GM23338 (cell line): ENCODE measurements at regions not wholly inside any gene's neighbourhood (a gene's known extent, or its start where the extent isn't known, plus 50 kb on each side); places are given as distances from the start of the nearest gene placed in this dataset.

Experiments
- ATAC-seq: fragments of 200-7000 bp; cut with Tn5 transposase; 3 replicates; pipeline ENCODE4 v1.9.1; 2020
- DNase-seq: peaks from one replicate; pipeline ENCODE4 v3.0.0-alpha.2; 2015; ENCODE audit warnings: low spot score
- H2AFZ ChIP-seq: fragments of 200-600 bp; sonication (generic); 2 replicates; pipeline ENCODE4 v1.8.0; 2016; ENCODE audit warnings: antibody characterized with exemption, mild to moderate bottlenecking, moderate library complexity
- H3F3A ChIP-seq: fragments of 200-600 bp; sonication (generic); replicated peaks from 2 replicates; pipeline ENCODE4 v1.8.0; 2017; ENCODE audit warnings: antibody characterized with exemption, mixed run types, low read depth
- H3K27ac ChIP-seq: fragments of 200-600 bp; sonication (generic); 2 replicates; pipeline ENCODE4 v1.6.1; 2016; ENCODE audit warnings: low read depth
- H3K27me3 ChIP-seq: fragments of 200-600 bp; sonication (generic); 2 replicates; pipeline ENCODE4 v1.8.0; 2016; ENCODE audit warnings: mild to moderate bottlenecking, mixed run types, moderate library complexity; ENCODE audit not compliant: insufficient read depth
- H3K36me3 ChIP-seq: fragments of 200-600 bp; sonication (generic); 2 replicates; pipeline ENCODE4 v1.8.0; 2016; ENCODE audit warnings: mild to moderate bottlenecking; ENCODE audit not compliant: insufficient read depth
- H3K4me1 ChIP-seq: fragments of 200-600 bp; sonication (generic); 2 replicates; pipeline ENCODE4 v1.8.0; 2016; ENCODE audit warnings: mild to moderate bottlenecking, moderate library complexity; ENCODE audit not compliant: insufficient read depth
- H3K4me2 ChIP-seq: fragments of 200-600 bp; sonication (generic); 2 replicates; pipeline ENCODE4 v1.7.1; 2017; ENCODE audit warnings: mixed run types
- H3K4me3 ChIP-seq: fragments of 200-600 bp; sonication (generic); 2 replicates; pipeline ENCODE4 v1.6.1; 2016; ENCODE audit warnings: mixed run types
- H3K79me2 ChIP-seq: fragments of 200-600 bp; sonication (generic); replicated peaks from 2 replicates; pipeline ENCODE4 v1.8.0; 2017; ENCODE audit warnings: mild to moderate bottlenecking; ENCODE audit not compliant: insufficient read depth
- H3K9me2 ChIP-seq: fragments of 200-600 bp; sonication (generic); 2 replicates; pipeline ENCODE4 v1.8.0; 2017; ENCODE audit not compliant: insufficient read depth
- H4K20me1 ChIP-seq: fragments of 200-600 bp; sonication (generic); replicated peaks from 2 replicates; pipeline ENCODE4 v1.8.0; 2017; ENCODE audit warnings: mild to moderate bottlenecking; ENCODE audit not compliant: insufficient read depth
- H3K27ac Mint-ChIP-seq: 2 replicates; pipeline ENCODE4 v1.8.0; 2020; ENCODE audit warnings: inconsistent platforms, mild to moderate bottlenecking, moderate library complexity, mixed read lengths
- H3K27me3 Mint-ChIP-seq: 3 replicates; pipeline ENCODE4 v1.8.0; 2022; ENCODE audit warnings: low read depth, mild to moderate bottlenecking, moderate library complexity, mixed read lengths, inconsistent platforms; ENCODE audit not compliant: insufficient read depth, poor library complexity
- H3K36me3 Mint-ChIP-seq: 3 replicates; pipeline ENCODE4 v1.8.0; 2021; ENCODE audit warnings: low read depth, mild to moderate bottlenecking, inconsistent platforms, moderate library complexity, mixed read lengths
- H3K4me1 Mint-ChIP-seq: 3 replicates; pipeline ENCODE4 v1.8.0; 2020; ENCODE audit warnings: mild to moderate bottlenecking, inconsistent platforms, mixed read lengths
- H3K4me3 Mint-ChIP-seq: 3 replicates; pipeline ENCODE4 v1.8.0; 2021; ENCODE audit warnings: moderate library complexity, mild to moderate bottlenecking, inconsistent platforms, mixed read lengths
- H3K9me3 Mint-ChIP-seq: 3 replicates; pipeline ENCODE4 v1.8.0; 2020; ENCODE audit warnings: moderate library complexity, mild to moderate bottlenecking, inconsistent platforms, mixed read lengths
- CREB1 ChIP-seq: fragments of 250-450 bp; sonication (Bioruptor Pico); IDR thresholded peaks from 2 replicates; pipeline ENCODE4 v1.5.0; 2020; ENCODE audit warnings: low read depth, mild to moderate bottlenecking, moderate library complexity
- EZH2 ChIP-seq: fragments of 200-600 bp; sonication (generic); IDR thresholded peaks from one replicate; pipeline ENCODE4 v1.8.0; 2017; ENCODE audit warnings: antibody characterized with exemption, mild to moderate bottlenecking, low read depth; ENCODE audit not compliant: unreplicated experiment
- EZH2phosphoT487 ChIP-seq: fragments of 200-600 bp; sonication (generic); IDR thresholded peaks from one replicate; pipeline ENCODE4 v1.8.1; 2018; ENCODE audit warnings: antibody characterized with exemption; ENCODE audit not compliant: unreplicated experiment
- JUNB ChIP-seq: IDR thresholded peaks from one replicate; pipeline ENCODE4 v1.6.1; 2016; ENCODE audit warnings: antibody characterized with exemption; ENCODE audit not compliant: unreplicated experiment
- NANOG ChIP-seq: IDR thresholded peaks from 2 replicates; pipeline ENCODE4 v1.6.1; 2016; ENCODE audit warnings: antibody characterized with exemption, borderline replicate concordance
- POLR2AphosphoS5 ChIP-seq: IDR thresholded peaks from 2 replicates; pipeline ENCODE4 v1.6.1; 2016; ENCODE audit warnings: antibody characterized with exemption, low read depth
- STAT1 ChIP-seq: IDR thresholded peaks from one replicate; pipeline ENCODE4 v1.6.1; 2016; ENCODE audit warnings: antibody characterized with exemption; ENCODE audit not compliant: unreplicated experiment
- ZNF114 ChIP-seq: fragments of 250-450 bp; sonication (Bioruptor Pico); IDR thresholded peaks from 2 replicates; pipeline ENCODE4 v1.5.0; 2020; ENCODE audit warnings: mild to moderate bottlenecking, moderate library complexity
- ZNF331 ChIP-seq: fragments of 250-450 bp; sonication (Bioruptor Pico); IDR thresholded peaks from 2 replicates; pipeline ENCODE4 v1.5.0; 2020; ENCODE audit warnings: low read depth, mild to moderate bottlenecking, moderate library complexity
- TF ChIP-seq, protein P1 (sequence below): IDR thresholded peaks from 2 replicates; pipeline ENCODE4 v1.6.1; 2016; ENCODE audit warnings: antibody characterized with exemption
- TF ChIP-seq, protein P2 (sequence below): IDR thresholded peaks from one replicate; pipeline ENCODE4 v1.6.1; 2018; ENCODE audit warnings: antibody characterized with exemption; ENCODE audit not compliant: unreplicated experiment
- TF ChIP-seq, protein P3 (sequence below): fragments of 250-450 bp; sonication (Bioruptor Pico); IDR thresholded peaks from 2 replicates; pipeline ENCODE4 v1.5.0; 2020; ENCODE audit warnings: mild to moderate bottlenecking, moderate library complexity
- TF ChIP-seq, protein P4 (sequence below), 2 experiments: fragments of 200-600 bp in 1 of 2; sonication (generic) in 1 of 2; conservative IDR thresholded peaks; 2 replicates each; pipeline versions ENCODE4 v1.5.1 to v1.6.1; 2016 to 2017; ENCODE audit warnings: antibody characterized with exemption in 2 of 2, low read depth in 2 of 2, mild to moderate bottlenecking in 2 of 2, moderate library complexity in 1 of 2

DNA sequence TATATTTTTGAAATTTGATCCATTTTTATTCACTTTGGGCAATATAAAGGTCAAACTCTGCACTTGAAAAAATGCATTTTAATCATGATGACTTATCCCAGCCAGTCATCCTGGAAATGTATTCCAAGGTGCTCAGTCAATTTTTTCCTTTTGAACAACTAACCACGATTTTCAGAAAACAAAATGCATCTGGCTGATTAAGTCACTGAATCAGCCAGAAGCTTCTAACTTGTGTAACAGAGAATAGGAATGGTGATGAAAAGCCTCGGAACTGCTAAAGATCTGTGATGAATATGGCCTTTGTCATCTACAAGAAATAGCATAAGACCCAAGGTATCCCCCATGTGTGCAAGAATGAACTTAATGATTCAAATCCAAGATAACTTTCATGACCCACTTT lies 572.7 kb downstream of the EPHA4 start:
- Mint-ChIP-seq H3K36me3 (no peaks in the 10 kb centered on the region), H3K27ac (no peak overlapping the region), H3K4me3 (no peak overlapping the region), H3K9me3 (no peaks in the 10 kb centered on the region), H3K4me1 (peaks cover 7% of the 10 kb centered on the region; the same call in 1 of the 3 replicates), H3K27me3 (peaks cover 2% of the 10 kb centered on the region)
- Histone ChIP-seq H3K4me3 (no peak overlapping the region), H3K9me2 (no peaks in the 10 kb centered on the region; the same call in 1 of the 2 replicates), H3K4me1 (peaks cover 9% of the 10 kb centered on the region; the same call in 1 of the 2 replicates), H2AFZ (no peak overlapping the region), H3K27me3 (no peaks in the 10 kb centered on the region), H3K27ac (no peak overlapping the region), H3K4me2 (no peak overlapping the region), H3K36me3 (no peaks in the 10 kb centered on the region), H4K20me1 (no peaks in the 10 kb centered on the region), H3F3A (no peaks in the 10 kb centered on the region), H3K79me2 (no peaks in the 10 kb centered on the region)
- no peak for DNase-seq
- ATAC-seq: no peak
- no peak for TF ChIP-seq NANOG
- TF ChIP-seq, protein P1, sequence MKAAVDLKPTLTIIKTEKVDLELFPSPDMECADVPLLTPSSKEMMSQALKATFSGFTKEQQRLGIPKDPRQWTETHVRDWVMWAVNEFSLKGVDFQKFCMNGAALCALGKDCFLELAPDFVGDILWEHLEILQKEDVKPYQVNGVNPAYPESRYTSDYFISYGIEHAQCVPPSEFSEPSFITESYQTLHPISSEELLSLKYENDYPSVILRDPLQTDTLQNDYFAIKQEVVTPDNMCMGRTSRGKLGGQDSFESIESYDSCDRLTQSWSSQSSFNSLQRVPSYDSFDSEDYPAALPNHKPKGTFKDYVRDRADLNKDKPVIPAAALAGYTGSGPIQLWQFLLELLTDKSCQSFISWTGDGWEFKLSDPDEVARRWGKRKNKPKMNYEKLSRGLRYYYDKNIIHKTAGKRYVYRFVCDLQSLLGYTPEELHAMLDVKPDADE: no peak
- no peak for TF ChIP-seq EZH2phosphoT487
- TF ChIP-seq, protein P2, sequence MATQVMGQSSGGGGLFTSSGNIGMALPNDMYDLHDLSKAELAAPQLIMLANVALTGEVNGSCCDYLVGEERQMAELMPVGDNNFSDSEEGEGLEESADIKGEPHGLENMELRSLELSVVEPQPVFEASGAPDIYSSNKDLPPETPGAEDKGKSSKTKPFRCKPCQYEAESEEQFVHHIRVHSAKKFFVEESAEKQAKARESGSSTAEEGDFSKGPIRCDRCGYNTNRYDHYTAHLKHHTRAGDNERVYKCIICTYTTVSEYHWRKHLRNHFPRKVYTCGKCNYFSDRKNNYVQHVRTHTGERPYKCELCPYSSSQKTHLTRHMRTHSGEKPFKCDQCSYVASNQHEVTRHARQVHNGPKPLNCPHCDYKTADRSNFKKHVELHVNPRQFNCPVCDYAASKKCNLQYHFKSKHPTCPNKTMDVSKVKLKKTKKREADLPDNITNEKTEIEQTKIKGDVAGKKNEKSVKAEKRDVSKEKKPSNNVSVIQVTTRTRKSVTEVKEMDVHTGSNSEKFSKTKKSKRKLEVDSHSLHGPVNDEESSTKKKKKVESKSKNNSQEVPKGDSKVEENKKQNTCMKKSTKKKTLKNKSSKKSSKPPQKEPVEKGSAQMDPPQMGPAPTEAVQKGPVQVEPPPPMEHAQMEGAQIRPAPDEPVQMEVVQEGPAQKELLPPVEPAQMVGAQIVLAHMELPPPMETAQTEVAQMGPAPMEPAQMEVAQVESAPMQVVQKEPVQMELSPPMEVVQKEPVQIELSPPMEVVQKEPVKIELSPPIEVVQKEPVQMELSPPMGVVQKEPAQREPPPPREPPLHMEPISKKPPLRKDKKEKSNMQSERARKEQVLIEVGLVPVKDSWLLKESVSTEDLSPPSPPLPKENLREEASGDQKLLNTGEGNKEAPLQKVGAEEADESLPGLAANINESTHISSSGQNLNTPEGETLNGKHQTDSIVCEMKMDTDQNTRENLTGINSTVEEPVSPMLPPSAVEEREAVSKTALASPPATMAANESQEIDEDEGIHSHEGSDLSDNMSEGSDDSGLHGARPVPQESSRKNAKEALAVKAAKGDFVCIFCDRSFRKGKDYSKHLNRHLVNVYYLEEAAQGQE: no peak
- TF ChIP-seq ZNF331 (CRISPR knock-in tag): no peak
- no peak for TF ChIP-seq POLR2AphosphoS5
- TF ChIP-seq ZNF114 (CRISPR knock-in tag): no peak
- TF ChIP-seq EZH2: no peak
- no peak for TF ChIP-seq CREB1 (CRISPR knock-in tag)
- no peak for TF ChIP-seq JUNB
- TF ChIP-seq, protein P3, sequence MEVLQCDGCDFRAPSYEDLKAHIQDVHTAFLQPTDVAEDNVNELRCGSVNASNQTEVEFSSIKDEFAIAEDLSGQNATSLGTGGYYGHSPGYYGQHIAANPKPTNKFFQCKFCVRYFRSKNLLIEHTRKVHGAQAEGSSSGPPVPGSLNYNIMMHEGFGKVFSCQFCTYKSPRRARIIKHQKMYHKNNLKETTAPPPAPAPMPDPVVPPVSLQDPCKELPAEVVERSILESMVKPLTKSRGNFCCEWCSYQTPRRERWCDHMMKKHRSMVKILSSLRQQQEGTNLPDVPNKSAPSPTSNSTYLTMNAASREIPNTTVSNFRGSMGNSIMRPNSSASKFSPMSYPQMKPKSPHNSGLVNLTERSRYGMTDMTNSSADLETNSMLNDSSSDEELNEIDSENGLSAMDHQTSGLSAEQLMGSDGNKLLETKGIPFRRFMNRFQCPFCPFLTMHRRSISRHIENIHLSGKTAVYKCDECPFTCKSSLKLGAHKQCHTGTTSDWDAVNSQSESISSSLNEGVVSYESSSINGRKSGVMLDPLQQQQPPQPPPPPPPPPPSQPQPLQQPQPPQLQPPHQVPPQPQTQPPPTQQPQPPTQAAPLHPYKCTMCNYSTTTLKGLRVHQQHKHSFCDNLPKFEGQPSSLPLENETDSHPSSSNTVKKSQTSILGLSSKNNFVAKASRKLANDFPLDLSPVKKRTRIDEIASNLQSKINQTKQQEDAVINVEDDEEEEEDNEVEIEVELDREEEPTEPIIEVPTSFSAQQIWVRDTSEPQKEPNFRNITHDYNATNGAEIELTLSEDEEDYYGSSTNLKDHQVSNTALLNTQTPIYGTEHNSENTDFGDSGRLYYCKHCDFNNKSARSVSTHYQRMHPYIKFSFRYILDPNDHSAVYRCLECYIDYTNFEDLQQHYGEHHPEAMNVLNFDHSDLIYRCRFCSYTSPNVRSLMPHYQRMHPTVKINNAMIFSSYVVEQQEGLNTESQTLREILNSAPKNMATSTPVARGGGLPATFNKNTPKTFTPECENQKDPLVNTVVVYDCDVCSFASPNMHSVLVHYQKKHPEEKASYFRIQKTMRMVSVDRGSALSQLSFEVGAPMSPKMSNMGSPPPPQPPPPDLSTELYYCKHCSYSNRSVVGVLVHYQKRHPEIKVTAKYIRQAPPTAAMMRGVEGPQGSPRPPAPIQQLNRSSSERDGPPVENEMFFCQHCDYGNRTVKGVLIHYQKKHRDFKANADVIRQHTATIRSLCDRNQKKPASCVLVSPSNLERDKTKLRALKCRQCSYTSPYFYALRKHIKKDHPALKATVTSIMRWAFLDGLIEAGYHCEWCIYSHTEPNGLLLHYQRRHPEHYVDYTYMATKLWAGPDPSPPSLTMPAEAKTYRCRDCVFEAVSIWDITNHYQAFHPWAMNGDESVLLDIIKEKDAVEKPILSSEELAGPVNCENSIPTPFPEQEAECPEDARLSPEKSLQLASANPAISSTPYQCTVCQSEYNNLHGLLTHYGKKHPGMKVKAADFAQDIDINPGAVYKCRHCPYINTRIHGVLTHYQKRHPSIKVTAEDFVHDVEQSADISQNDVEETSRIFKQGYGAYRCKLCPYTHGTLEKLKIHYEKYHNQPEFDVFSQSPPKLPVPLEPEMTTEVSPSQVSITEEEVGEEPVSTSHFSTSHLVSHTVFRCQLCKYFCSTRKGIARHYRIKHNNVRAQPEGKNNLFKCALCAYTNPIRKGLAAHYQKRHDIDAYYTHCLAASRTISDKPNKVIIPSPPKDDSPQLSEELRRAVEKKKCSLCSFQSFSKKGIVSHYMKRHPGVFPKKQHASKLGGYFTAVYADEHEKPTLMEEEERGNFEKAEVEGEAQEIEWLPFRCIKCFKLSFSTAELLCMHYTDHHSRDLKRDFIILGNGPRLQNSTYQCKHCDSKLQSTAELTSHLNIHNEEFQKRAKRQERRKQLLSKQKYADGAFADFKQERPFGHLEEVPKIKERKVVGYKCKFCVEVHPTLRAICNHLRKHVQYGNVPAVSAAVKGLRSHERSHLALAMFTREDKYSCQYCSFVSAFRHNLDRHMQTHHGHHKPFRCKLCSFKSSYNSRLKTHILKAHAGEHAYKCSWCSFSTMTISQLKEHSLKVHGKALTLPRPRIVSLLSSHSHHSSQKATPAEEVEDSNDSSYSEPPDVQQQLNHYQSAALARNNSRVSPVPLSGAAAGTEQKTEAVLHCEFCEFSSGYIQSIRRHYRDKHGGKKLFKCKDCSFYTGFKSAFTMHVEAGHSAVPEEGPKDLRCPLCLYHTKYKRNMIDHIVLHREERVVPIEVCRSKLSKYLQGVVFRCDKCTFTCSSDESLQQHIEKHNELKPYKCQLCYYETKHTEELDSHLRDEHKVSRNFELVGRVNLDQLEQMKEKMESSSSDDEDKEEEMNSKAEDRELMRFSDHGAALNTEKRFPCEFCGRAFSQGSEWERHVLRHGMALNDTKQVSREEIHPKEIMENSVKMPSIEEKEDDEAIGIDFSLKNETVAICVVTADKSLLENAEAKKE: no peak
- no peak for TF ChIP-seq STAT1
- TF ChIP-seq, protein P4, sequence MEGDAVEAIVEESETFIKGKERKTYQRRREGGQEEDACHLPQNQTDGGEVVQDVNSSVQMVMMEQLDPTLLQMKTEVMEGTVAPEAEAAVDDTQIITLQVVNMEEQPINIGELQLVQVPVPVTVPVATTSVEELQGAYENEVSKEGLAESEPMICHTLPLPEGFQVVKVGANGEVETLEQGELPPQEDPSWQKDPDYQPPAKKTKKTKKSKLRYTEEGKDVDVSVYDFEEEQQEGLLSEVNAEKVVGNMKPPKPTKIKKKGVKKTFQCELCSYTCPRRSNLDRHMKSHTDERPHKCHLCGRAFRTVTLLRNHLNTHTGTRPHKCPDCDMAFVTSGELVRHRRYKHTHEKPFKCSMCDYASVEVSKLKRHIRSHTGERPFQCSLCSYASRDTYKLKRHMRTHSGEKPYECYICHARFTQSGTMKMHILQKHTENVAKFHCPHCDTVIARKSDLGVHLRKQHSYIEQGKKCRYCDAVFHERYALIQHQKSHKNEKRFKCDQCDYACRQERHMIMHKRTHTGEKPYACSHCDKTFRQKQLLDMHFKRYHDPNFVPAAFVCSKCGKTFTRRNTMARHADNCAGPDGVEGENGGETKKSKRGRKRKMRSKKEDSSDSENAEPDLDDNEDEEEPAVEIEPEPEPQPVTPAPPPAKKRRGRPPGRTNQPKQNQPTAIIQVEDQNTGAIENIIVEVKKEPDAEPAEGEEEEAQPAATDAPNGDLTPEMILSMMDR (conservative IDR thresholded peaks at IDR 0.05; ENCODE audit: low read depth in 2 of 2): no peak
